CD4-positive, alpha-beta T cell treated with Interleukin-6 at 100 ng/mL for 8 hours (primary cell): ENCODE measurements at regions not wholly inside any gene's neighbourhood (a gene's known extent, or its start where the extent isn't known, plus 50 kb on each side); places are given as distances from the start of the nearest gene placed in this dataset.

Source experiments
- DNase-seq: peaks from one replicate; pipeline ENCODE4 v3.0.0-alpha.2; 2020; ENCODE audit warnings: mixed read lengths, low spot score

DNA sequence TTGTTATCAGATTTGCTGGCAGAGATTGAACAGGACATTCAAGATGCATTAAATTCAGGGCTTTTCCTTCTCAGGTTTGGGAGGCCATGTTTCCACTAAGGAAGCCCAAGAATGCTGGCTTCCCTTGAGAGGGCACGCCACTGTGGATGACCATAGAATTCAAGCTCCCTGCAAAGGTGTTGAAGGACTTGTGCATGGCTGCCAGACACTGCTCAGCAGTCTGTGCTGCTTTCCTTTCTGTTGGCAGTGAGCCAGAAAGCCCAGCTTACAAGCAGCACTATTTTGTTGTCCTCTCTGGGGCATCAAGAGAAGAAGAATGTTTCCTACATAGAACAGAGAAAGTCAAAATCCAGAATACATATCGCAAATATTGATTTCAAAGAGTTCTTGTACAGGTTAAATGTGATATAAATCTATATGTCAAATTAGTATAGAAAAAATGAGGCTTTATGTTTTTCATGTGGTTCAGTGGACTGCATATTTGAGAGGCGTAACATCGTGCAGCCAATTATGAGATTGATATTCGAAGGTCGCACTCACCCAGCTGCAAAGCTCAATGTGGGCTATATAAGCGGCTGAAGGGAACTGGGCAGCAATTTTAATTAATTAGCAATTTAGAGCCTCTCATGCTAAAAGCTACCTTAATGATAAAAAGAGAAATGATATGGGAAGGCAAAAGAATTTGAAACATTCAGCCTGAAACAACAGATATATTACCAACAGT, 103.1 kb upstream of the ISL1 start:
- DNase-seq: no peak

DNA sequence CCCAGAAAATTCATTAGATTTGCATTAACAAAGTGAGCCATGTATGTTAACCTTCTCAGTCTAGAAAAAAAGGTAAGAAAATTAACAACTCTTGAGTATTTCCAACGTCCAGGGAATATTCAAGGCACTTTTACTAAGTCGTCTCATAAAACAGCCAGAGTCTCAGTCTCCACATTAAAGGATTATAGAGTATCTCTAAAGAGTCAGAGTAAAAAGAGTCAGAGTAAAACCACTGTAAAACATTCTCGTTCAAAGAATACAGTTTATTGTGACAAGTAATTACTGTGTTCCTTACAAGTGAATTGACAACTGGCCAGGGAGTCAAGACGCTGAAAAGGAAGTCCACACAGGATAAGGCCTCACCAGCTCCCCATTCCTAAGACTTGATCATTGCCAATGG, 97.2 kb upstream of the ISL1 start:
- DNase-seq: no peak

DNA sequence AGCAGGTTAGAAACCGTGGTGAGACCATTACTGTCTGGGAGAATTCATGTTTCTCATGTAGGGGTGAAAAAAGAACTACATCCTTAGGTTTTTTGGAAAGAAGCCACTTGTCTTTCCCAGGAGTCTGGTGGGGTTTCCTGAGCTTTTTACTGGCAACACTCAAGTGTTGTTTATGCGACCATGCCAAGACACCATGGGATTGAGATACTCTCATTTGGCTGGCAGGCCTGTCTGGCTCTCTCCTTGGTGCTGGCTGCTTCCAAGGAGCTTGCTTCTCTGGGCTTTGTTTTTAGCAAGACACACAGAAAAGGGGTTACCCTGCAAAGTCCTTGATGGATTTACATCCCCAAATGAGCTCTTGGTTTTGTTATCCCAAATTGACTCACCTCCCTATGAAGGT, 80.9 kb upstream of the ISL1 start:
- DNase-seq: no peak

DNA sequence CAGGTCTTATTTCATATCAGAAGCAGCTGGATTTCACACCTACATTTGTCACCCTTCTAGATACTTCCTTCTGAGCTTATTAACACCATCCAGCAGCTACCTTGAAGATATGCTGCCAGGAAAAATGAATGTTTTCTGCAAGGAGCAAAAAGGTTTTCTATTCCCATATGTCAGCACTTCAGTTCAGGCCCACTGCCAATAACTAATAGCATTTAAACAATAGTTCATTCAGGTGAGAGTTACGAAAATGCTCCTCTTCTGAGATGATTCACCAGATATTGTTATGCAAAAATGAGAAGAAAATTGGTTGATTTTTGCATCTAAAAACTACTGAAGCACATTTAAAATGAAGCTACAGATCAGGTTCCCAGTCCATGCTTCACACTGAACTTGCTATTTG, 56.4 kb upstream of the ISL1 start:
- no peak for DNase-seq
